Upper lobe of right lung (tissue), 1 donor: ENCODE measurements at regions not wholly inside any gene's neighbourhood (a gene's known extent, or its start where the extent isn't known, plus 50 kb on each side); places are given as distances from the start of the nearest gene placed in this dataset.

Experiments used
- ATAC-seq: fragments of 200-7000 bp; cut with Tn5 transposase; one replicate; pipeline ENCODE4 v1.9.1; 2020; ENCODE audit warnings: mild to moderate bottlenecking, moderate library complexity
- DNase-seq: peaks from one replicate; pipeline ENCODE4 v3.0.0-alpha.2; 2020
- H3K27ac ChIP-seq: fragments of 200-600 bp; one replicate; pipeline ENCODE4 v1.8.0; 2022
- H3K27me3 ChIP-seq: fragments of 200-600 bp; one replicate; pipeline ENCODE4 v1.8.0; 2022; ENCODE audit warnings: mild to moderate bottlenecking
- H3K36me3 ChIP-seq: fragments of 200-600 bp; one replicate; pipeline ENCODE4 v1.8.0; 2022
- H3K4me1 ChIP-seq: fragments of 200-600 bp; one replicate; pipeline ENCODE4 v1.8.0; 2022
- H3K4me3 ChIP-seq: fragments of 200-600 bp; one replicate; pipeline ENCODE4 v1.8.0; 2022; ENCODE audit warnings: mild to moderate bottlenecking
- H3K9me3 ChIP-seq: fragments of 200-600 bp; one replicate; pipeline ENCODE4 v1.8.0; 2022
- intact Hi-C: fragments of 100-400 bp; cut with DNase I; formaldehyde crosslinking; loops from one replicate; pipeline ENCODE4 v1.11.0; 2022
- TF ChIP-seq, protein P1 (sequence below): fragments of 200-600 bp; IDR thresholded peaks from one replicate; pipeline ENCODE4 v1.8.0; 2022; ENCODE audit warnings: antibody characterized with exemption
- donor health status: DM: no; HTN: yes; CAD: no; lungs with severe emphysema.

GRCh38 chr7:110075450-110075849 lies 1015.5 kb upstream of the LRRN3 start:
- Histone ChIP-seq H3K9me3 (peaks cover 7% of the 10 kb centered on the region), H3K27me3 (no peaks in the 10 kb centered on the region), H3K36me3 (no peaks in the 10 kb centered on the region), H3K4me3 (no peak overlapping the region), H3K27ac (no peak overlapping the region), H3K4me1 (no peaks in the 10 kb centered on the region)
- ATAC-seq (no peak), DNase-seq (no peak)
- TF ChIP-seq, protein P1, sequence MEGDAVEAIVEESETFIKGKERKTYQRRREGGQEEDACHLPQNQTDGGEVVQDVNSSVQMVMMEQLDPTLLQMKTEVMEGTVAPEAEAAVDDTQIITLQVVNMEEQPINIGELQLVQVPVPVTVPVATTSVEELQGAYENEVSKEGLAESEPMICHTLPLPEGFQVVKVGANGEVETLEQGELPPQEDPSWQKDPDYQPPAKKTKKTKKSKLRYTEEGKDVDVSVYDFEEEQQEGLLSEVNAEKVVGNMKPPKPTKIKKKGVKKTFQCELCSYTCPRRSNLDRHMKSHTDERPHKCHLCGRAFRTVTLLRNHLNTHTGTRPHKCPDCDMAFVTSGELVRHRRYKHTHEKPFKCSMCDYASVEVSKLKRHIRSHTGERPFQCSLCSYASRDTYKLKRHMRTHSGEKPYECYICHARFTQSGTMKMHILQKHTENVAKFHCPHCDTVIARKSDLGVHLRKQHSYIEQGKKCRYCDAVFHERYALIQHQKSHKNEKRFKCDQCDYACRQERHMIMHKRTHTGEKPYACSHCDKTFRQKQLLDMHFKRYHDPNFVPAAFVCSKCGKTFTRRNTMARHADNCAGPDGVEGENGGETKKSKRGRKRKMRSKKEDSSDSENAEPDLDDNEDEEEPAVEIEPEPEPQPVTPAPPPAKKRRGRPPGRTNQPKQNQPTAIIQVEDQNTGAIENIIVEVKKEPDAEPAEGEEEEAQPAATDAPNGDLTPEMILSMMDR = no peak
- intact Hi-C loops = no loop called here

GRCh38 chr7:110076194-110076593 lies 1014.7 kb upstream of the LRRN3 start:
- no peak overlapping the region for H3K27ac ChIP-seq
- H3K36me3 ChIP-seq = no peaks in the 10 kb centered on the region
- no peaks in the 10 kb centered on the region for H3K4me1 ChIP-seq
- H3K27me3 ChIP-seq = no peaks in the 10 kb centered on the region
- TF ChIP-seq, protein P1 = no peak
- intact Hi-C loops = no loop called here
- H3K4me3 ChIP-seq = no peak overlapping the region
- DNase-seq (no peak), ATAC-seq (no peak)
- H3K9me3 ChIP-seq = peaks cover 7% of the 10 kb centered on the region

DNA sequence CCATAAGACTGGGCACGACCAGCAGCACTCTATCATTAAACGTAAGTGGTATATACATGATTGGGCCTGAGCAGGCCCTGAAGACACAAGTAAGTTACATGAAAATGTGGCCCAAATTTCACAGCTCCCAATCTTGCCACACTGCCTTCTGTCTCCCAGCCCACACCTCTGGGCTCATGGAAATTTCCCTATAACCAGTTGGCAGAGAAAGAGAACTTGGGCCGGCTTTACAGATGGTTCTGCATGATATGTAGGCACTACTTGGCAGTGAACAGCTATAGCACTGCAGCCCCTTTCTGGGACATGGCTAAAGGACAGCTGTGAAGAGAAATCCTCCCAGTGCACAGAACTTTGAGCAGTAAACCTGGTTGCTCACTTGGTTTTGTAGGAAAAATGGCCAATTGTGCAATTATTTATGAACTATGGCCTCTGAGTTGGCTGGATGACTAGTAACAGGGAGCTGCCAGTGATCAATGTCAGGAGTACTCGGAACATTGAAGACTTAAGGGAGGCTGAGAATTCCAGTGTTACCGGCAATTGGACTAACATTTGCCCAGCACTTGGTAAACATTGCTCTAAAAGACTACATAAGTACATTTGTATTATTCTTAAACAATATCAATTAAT lies 1006.6 kb upstream of the LRRN3 start:
- Histone ChIP-seq H3K4me1 (no peaks in the 10 kb centered on the region), H3K36me3 (no peaks in the 10 kb centered on the region), H3K4me3 (no peak overlapping the region), H3K9me3 (no peaks in the 10 kb centered on the region), H3K27ac (no peak overlapping the region), H3K27me3 (no peaks in the 10 kb centered on the region)
- TF ChIP-seq, protein P1 = no peak
- DNase-seq (no peak), ATAC-seq (no peak)
- intact Hi-C loops = no loop called here

DNA sequence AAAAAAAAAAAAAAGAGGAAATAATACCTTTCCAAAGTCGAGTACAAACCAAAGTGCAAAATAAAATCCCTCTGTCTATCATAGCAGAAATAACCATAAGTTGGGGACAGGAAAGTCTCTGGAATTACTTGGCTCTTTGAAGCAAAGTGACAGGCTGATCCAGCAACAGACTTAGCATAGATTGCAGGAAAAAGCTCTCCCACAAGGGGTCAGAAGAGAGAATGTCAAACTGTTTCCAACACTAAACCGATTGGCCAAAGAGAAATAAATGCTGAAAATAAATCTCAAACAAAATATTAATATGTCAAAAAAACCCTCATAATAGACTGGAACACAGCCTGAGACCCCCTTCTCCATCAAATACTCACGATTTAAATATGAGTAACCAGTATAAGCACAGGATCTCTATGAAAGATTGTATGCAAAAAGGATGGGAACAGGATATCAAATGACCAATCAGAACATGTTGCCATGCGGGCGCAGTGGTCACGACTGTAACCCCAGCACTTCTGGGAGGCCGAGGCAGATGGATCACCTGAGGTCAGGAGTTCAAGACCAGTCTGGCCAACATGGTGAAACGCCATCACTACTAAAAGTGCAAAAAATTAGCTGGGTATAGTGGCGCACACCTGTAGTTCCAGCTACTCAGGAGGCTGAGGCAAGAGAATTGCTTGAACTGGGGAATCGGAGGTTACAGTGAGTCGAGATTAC lies 1000.7 kb upstream of the LRRN3 start:
- no peak for DNase-seq
- intact Hi-C loops = no loop called here
- no peaks in the 10 kb centered on the region for H3K36me3 ChIP-seq
- TF ChIP-seq, protein P1 = peak; percentile 43
- no peak overlapping the region for H3K4me3 ChIP-seq
- H3K9me3 ChIP-seq = no peaks in the 10 kb centered on the region
- no peaks in the 10 kb centered on the region for H3K27me3 ChIP-seq
- H3K4me1 ChIP-seq = no peaks in the 10 kb centered on the region
- H3K27ac ChIP-seq = no peak overlapping the region
- ATAC-seq = no peak

DNA sequence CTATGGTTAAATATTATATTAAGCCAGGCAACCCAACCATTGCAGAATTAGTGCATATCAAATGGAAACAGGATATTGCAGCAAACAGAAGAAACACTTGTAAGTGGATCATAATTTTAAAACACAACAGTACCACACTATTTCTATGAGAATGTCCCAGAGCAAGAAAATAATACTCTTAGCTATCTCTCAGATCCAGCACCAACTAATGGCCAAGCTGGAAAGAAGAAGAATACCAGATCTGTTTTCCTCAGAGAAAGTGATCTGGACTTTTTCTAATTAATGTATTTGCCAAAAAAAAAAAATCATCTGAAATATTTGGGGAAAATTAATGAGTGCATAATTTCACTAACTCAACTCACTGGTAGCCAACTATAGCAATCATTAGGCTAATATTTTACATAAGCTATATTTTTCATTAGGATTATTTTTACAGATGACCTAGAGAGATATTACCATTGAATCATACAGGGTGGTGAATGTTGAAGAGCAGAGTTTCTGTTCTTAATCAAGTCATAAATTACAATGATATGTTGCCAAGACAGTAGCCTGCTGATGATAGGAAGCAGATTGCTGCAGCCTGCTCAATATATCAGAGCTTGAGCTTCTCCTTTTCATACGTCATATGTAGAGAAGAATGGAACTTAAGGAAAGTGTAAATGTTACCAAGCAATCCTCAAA lies 995.4 kb upstream of the LRRN3 start:
- no peak for ATAC-seq
- Histone ChIP-seq H3K4me3 (no peak overlapping the region), H3K9me3 (no peaks in the 10 kb centered on the region), H3K27ac (no peak overlapping the region), H3K27me3 (no peaks in the 10 kb centered on the region), H3K4me1 (no peaks in the 10 kb centered on the region), H3K36me3 (no peaks in the 10 kb centered on the region)
- TF ChIP-seq, protein P1 = no peak
- intact Hi-C loops = no loop called here
- no peak for DNase-seq
